ENCODE measurements at regions not wholly inside any gene's neighbourhood (a gene's known extent, or its start where the extent isn't known, plus 50 kb on each side); places are given as distances from the start of the nearest gene placed in this dataset.

GRCh38 chr20:2221921-2222320 lies 73.9 kb upstream of the TGM3 start:
- no peak for TF ChIP-seq EZH2 (IDR thresholded peaks at IDR 0.05; ENCODE audit: insufficient read depth, poor library complexity, severe bottlenecking)
- TF ChIP-seq EZH2phosphoT487 (IDR thresholded peaks at IDR 0.05; ENCODE audit: insufficient read depth, low read depth): no peak
